ENCODE measurements at regions not wholly inside any gene's neighbourhood (a gene's known extent, or its start where the extent isn't known, plus 50 kb on each side); places are given as distances from the start of the nearest gene placed in this dataset.

DNA sequence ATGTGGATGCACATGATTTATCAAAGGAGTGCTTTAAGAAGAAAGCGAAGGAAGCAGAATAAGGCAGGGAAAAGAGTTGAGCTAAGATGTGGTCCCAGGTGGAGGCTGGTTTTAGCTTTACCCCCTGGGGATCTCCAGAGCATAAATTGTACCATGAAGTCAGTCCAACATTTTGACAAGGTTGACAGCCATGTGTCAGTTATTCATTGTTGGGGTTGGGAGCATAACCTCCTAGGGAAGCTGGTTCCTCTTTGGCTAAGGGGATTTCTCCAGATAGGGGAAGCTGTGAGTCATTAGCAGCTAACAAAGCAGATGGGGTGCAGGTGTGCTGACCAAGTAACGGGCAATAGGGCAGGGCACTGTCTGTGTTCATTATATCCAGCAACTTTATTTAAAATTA, 123.7 kb upstream of the IGSF10 start:
- TF ChIP-seq, protein P1, sequence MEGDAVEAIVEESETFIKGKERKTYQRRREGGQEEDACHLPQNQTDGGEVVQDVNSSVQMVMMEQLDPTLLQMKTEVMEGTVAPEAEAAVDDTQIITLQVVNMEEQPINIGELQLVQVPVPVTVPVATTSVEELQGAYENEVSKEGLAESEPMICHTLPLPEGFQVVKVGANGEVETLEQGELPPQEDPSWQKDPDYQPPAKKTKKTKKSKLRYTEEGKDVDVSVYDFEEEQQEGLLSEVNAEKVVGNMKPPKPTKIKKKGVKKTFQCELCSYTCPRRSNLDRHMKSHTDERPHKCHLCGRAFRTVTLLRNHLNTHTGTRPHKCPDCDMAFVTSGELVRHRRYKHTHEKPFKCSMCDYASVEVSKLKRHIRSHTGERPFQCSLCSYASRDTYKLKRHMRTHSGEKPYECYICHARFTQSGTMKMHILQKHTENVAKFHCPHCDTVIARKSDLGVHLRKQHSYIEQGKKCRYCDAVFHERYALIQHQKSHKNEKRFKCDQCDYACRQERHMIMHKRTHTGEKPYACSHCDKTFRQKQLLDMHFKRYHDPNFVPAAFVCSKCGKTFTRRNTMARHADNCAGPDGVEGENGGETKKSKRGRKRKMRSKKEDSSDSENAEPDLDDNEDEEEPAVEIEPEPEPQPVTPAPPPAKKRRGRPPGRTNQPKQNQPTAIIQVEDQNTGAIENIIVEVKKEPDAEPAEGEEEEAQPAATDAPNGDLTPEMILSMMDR (IDR thresholded peaks at IDR 0.05; ENCODE audit: insufficient read depth, low read length), result no peak
- DNase-seq (ENCODE audit: low read depth), result no peak
- H3K4me3 ChIP-seq (ENCODE audit: low read depth, low read length), result no peak overlapping the region

DNA sequence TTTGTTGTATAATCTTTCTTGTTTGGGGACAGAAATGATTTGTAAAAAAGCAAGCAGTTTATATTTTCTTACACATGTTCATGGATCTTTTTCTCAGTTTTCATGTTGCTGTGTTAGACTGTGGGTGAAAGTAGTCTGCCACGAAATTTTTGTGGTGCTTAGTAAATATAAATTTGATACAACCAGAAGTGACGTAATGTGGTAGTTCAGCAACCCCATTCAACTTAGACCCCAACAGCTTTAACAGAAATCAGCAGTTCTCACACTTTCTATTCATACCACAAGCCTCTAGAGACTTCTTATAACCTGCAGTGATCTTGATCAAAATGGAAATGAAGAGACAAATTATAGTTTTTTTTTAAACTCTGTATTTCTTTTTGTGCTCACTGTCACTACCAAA, 120.2 kb upstream of the IGSF10 start:
- H3K4me3 ChIP-seq (ENCODE audit: low read depth, low read length), result no peak overlapping the region
- no peak for DNase-seq (ENCODE audit: low read depth)
- TF ChIP-seq, protein P1 (IDR thresholded peaks at IDR 0.05; ENCODE audit: insufficient read depth, low read length), result no peak

DNA sequence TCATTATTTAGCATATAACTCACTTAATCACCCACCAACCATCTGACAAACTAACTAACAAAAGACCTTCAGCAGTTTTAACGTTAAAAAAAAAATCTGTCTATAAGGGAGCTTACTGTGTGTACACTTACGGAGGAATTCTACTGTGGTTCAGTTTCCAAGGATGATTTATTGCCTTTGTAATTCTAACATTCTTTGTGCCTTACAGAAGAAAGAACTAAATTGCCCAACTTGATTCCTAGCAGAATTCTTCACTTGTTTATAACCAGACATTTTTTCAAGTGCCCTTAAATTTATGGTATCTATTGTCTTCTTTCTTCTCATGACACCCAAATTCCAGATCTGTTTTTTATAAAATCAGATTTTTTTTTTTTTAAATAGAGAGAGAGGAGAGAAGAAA, 119.7 kb upstream of the IGSF10 start:
- no peak overlapping the region for H3K4me3 ChIP-seq (ENCODE audit: low read depth, low read length)
- peak; percentile 97 for DNase-seq (ENCODE audit: low read depth)
- TF ChIP-seq, protein P1 (IDR thresholded peaks at IDR 0.05; ENCODE audit: insufficient read depth, low read length), result no peak

DNA sequence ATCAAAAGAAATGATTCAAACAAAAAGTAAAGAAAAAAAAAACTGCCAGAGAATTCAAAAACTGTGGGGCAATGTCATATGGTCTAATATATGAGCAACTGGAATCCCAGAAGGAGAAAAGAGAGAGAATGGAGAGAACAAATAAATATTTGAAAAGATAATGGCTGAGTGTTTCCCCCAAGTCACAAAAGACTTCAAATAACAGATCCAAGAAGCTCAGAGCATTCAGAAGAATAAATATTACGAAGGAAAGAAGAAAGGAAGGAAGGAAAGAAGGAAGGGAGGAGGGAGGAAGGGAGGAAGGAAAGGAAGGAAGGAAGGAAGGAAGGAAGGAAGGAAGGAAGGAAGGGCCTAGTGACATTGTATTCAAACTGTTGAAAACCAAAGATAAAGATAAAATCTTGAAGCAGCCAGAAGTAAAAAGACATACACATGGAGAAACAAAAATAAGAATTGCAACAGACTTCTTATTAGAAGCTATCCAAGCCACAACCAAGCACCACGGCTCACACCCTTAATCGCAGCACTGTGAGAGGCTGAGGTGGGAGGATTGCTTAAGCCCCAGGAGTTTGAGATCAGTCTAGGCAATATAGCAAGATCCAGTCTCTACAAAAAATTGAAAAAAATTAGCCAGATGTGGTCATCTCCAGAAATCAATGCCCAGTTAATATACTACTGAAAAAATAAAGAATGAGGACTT, 118.9 kb upstream of the IGSF10 start:
- H3K4me3 ChIP-seq (ENCODE audit: low read depth, low read length), result no peak overlapping the region
- TF ChIP-seq, protein P1 (IDR thresholded peaks at IDR 0.05; ENCODE audit: insufficient read depth, low read length), result no peak
- peak; percentile 93 for DNase-seq (ENCODE audit: low read depth)

DNA sequence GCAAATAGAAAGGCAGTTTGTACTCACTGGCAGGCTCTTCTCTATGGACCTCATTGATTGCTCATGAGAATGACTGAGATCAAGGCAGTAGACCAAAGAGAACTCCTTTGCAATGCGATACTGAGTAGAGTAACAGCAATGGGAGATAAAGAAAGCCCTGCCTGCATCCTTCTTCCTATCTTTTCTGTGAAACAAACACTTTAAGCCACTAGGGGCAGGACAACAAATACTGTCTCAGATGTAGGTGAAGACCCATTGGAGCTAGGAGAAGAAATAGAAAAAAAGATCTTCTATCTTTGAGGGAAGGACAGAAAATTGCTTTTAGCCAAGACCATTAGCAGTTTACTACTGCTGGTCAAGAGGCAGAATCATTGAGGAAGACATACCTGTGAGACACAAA, 117.6 kb upstream of the IGSF10 start:
- TF ChIP-seq, protein P1 (IDR thresholded peaks at IDR 0.05; ENCODE audit: insufficient read depth, low read length), result no peak
- DNase-seq (ENCODE audit: low read depth), result no peak
- H3K4me3 ChIP-seq (ENCODE audit: low read depth, low read length), result no peak overlapping the region

DNA sequence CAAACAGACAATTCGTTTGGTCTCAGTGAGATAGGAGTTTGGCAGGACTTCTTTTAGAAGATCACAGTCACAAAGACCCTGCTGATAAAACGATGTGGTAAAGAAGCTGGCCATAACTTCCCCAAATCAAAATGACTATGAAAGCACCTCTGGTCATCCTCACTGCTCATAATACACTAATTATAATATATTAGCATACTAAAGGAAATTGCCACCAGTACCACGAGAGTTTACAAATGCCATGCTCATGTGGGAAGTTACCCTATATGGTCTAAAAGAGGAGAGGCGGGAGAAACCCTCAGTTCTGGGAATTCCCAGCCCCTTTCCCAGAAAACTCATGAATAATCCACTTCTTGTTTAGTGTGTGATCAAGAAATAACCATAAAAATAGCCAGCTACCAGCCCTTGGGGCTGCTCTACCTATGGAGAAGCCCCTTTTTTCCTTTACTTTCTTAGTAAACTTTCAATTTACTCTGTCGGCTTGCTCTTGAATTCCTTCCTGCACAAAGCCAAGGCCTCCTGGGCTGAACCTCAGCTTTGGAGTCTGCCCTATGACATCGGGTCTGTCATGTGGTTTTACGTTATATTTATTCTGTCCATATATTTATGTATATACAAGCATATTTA, 115.8 kb upstream of the IGSF10 start:
- TF ChIP-seq, protein P1 (IDR thresholded peaks at IDR 0.05; ENCODE audit: insufficient read depth, low read length), result no peak
- H3K4me3 ChIP-seq (ENCODE audit: low read depth, low read length), result no peak overlapping the region
- no peak for DNase-seq (ENCODE audit: low read depth)
